HCT116 (cell line): ENCODE measurements at regions not wholly inside any gene's neighbourhood (a gene's known extent, or its start where the extent isn't known, plus 50 kb on each side); places are given as distances from the start of the nearest gene placed in this dataset.

Experiments used
- ATAC-seq: fragments of 200-7000 bp; cut with Tn5 transposase; 2 replicates; pipeline ENCODE4 v1.9.1; 2020; ENCODE audit warnings: mild to moderate bottlenecking, moderate library complexity
- BruUV-seq: library from RNA; stranded (reverse); fragments of 400-500 nt; replicated peaks from 2 replicates; lab custom pipeline; 2021; lab: Mats Ljungman, UMichigan
- CTCF ChIA-PET: fragments of 300-600 bp; sonication (Branson Sonifier 250); formaldehyde crosslinking; loops from one replicate; lab custom pipeline; 2021; ENCODE audit warnings: antibody characterized with exemption; lab: Charles Lee
- POLR2A ChIA-PET: fragments of 300-600, 350-600 bp; sonication (Branson Sonifier 250); formaldehyde crosslinking; loops from one replicate; lab custom pipeline; 2021; ENCODE audit warnings: antibody characterized with exemption; lab: Charles Lee
- RAD21 ChIA-PET, 2 experiments: fragments of 300-600 bp; sonication (Branson Sonifier 250); formaldehyde crosslinking; loops; one replicate each; lab custom pipeline; 2023; ENCODE audit warnings: low total read pairs in 2 of 2; ENCODE audit not compliant: uncharacterized antibody in 2 of 2, unreplicated experiment in 2 of 2, low non-redundant PET in 1 of 2; lab: Charles Lee
- DNase-seq: peaks from one replicate; pipeline ENCODE4 v3.0.0-alpha.2; 2010; ENCODE audit warnings: low read depth, low spot score
- H2AFZ ChIP-seq: fragments of 200-600 bp; shearing (Covaris generic), sonication (generic); 2 replicates; pipeline ENCODE4 v1.6.1; 2017; ENCODE audit warnings: low read depth, mixed run types, mixed read lengths, antibody characterized with exemption, low read length; ENCODE audit not compliant: poor library complexity, severe bottlenecking
- H3K27ac ChIP-seq: 2 replicates; pipeline ENCODE4 v1.5.1; 2012; ENCODE audit warnings: low read depth, low read length
- H3K27me3 ChIP-seq: fragments of 200-600 bp; sonication (generic); 2 replicates; pipeline ENCODE4 v1.6.1; 2016; ENCODE audit warnings: mixed run types, low read length, mixed read lengths; ENCODE audit not compliant: insufficient read depth
- H3K36me3 ChIP-seq, 2 experiments: fragments of 200-500 bp in 1 of 2; fragments of 200-600 bp in 1 of 2; sonication (Bioruptor generic) in 1 of 2; sonication (generic) in 1 of 2; 2 replicates each; pipeline versions ENCODE4 v1.5.1 to v1.6.1; 2014 to 2016; ENCODE audit warnings: low read length in 2 of 2, inconsistent platforms in 1 of 2, mixed read lengths in 1 of 2, mixed run types in 1 of 2; ENCODE audit not compliant: insufficient read depth in 2 of 2, control insufficient read depth in 1 of 2
- H3K4me1 ChIP-seq, 2 experiments: fragments of 200-600 bp in 1 of 2; sonication (generic) in 1 of 2; 2 replicates each; pipeline versions ENCODE4 v1.5.1 to v1.6.1; 2012 to 2017; ENCODE audit warnings: low read length in 2 of 2, inconsistent platforms in 1 of 2, mild to moderate bottlenecking in 1 of 2, mixed read lengths in 1 of 2, mixed run types in 1 of 2, moderate library complexity in 1 of 2; ENCODE audit not compliant: insufficient read depth in 2 of 2, control insufficient read depth in 1 of 2
- H3K4me2 ChIP-seq: fragments of 200-600 bp; sonication (generic); 2 replicates; pipeline ENCODE4 v1.6.1; 2017; ENCODE audit warnings: mixed run types, low read length, mixed read lengths
- H3K4me3 ChIP-seq, 2 experiments: fragments of 200-600 bp in 1 of 2; sonication (generic) in 1 of 2; replicated peaks in 1 of 2; 2 replicates each; pipeline ENCODE4 v1.5.1; 2011 to 2016; ENCODE audit warnings: low read length in 2 of 2, control low read depth in 1 of 2, low read depth in 1 of 2, mild to moderate bottlenecking in 1 of 2, mixed read lengths in 1 of 2, mixed run types in 1 of 2
- H3K79me2 ChIP-seq: fragments of 200-600 bp; sonication (generic); 2 replicates; pipeline ENCODE4 v1.6.1; 2017; ENCODE audit warnings: mild to moderate bottlenecking, mixed run types, low read length, moderate library complexity, mixed read lengths; ENCODE audit not compliant: insufficient read depth
- H3K9ac ChIP-seq: fragments of 200-600 bp; sonication (generic); 2 replicates; pipeline ENCODE4 v1.6.1; 2016; ENCODE audit warnings: low read length, mixed read lengths
- H3K9me2 ChIP-seq: fragments of 200-600 bp; sonication (generic), shearing (Covaris generic); 2 replicates; pipeline ENCODE4 v1.6.1; 2017; ENCODE audit warnings: mixed run types, mild to moderate bottlenecking, moderate library complexity; ENCODE audit not compliant: insufficient read depth
- H3K9me3 ChIP-seq, 2 experiments: fragments of 200-500 bp in 1 of 2; fragments of 200-600 bp in 1 of 2; sonication (Bioruptor generic) in 1 of 2; sonication (generic) in 1 of 2; 2 replicates each; pipeline ENCODE4 v1.6.1; 2014 to 2017; ENCODE audit warnings: low read length in 2 of 2, mixed read lengths in 2 of 2, inconsistent platforms in 1 of 2, low read depth in 1 of 2, mild to moderate bottlenecking in 1 of 2, mixed run types in 1 of 2, moderate library complexity in 1 of 2; ENCODE audit not compliant: control insufficient read depth in 1 of 2, insufficient read depth in 1 of 2
- H4K20me1 ChIP-seq: fragments of 200-600 bp; sonication (generic), shearing (Covaris generic); 2 replicates; pipeline ENCODE4 v1.6.1; 2017; ENCODE audit warnings: mixed run types, mild to moderate bottlenecking, moderate library complexity; ENCODE audit not compliant: insufficient read depth
- CBX3 ChIP-seq: IDR thresholded peaks from 2 replicates; pipeline ENCODE4 v1.6.1; 2012; ENCODE audit warnings: low read depth
- EGR1 ChIP-seq: IDR thresholded peaks from 2 replicates; pipeline ENCODE4 v1.6.1; 2012; ENCODE audit warnings: low read depth
- ELF1 ChIP-seq: IDR thresholded peaks from 2 replicates; pipeline ENCODE4 v1.6.1; 2012; ENCODE audit warnings: low read depth, borderline replicate concordance
- EZH2 ChIP-seq: fragments of 200-600 bp; sonication (generic); IDR thresholded peaks from 2 replicates; pipeline ENCODE4 v1.6.1; 2017; ENCODE audit warnings: antibody characterized with exemption, mixed run types
- EZH2phosphoT487 ChIP-seq: fragments of 200-600 bp; IDR thresholded peaks from 2 replicates; pipeline ENCODE4 v1.6.1; 2018; ENCODE audit warnings: antibody characterized with exemption, borderline replicate concordance
- FOSL1 ChIP-seq: IDR thresholded peaks from 2 replicates; pipeline ENCODE4 v1.6.1; 2012; ENCODE audit warnings: low read depth
- JUND ChIP-seq: IDR thresholded peaks from 2 replicates; pipeline ENCODE4 v1.6.1; 2012
- POLR2A ChIP-seq: IDR thresholded peaks from 2 replicates; pipeline ENCODE4 v1.7.0; 2011; ENCODE audit warnings: borderline replicate concordance; ENCODE audit not compliant: insufficient read depth, insufficient read length; ENCODE audit errors: extremely low read depth
- POLR2AphosphoS5 ChIP-seq: IDR thresholded peaks from 2 replicates; pipeline ENCODE4 v1.6.1; 2011; ENCODE audit warnings: mild to moderate bottlenecking, low read depth, low read length, moderate library complexity
- RAD21 ChIP-seq: IDR thresholded peaks from 2 replicates; pipeline ENCODE4 v1.6.1; 2012; ENCODE audit warnings: low read depth, mild to moderate bottlenecking
- SP1 ChIP-seq: IDR thresholded peaks from 2 replicates; pipeline ENCODE4 v1.6.1; 2012; ENCODE audit warnings: low read depth
- SRF ChIP-seq: IDR thresholded peaks from 2 replicates; pipeline ENCODE4 v1.6.1; 2012; ENCODE audit warnings: low read depth
- TCF7L2 ChIP-seq: IDR thresholded peaks from 2 replicates; pipeline ENCODE4 v1.7.0; 2011; ENCODE audit warnings: borderline replicate concordance, inconsistent platforms; ENCODE audit not compliant: insufficient read depth, insufficient read length; ENCODE audit errors: extremely low read depth
- YY1 ChIP-seq: IDR thresholded peaks from 2 replicates; pipeline ENCODE4 v1.6.1; 2011; ENCODE audit warnings: low read length, low read depth, moderate library complexity, mild to moderate bottlenecking; ENCODE audit not compliant: insufficient replicate concordance; ENCODE audit errors: extremely low read depth
- ZNF274 ChIP-seq: fragments of 200-500 bp; sonication (Bioruptor generic); IDR thresholded peaks from 2 replicates; pipeline ENCODE4 v1.6.1; 2014; ENCODE audit warnings: mild to moderate bottlenecking, low read depth, low read length, inconsistent platforms
- intact Hi-C: fragments of 100-400 bp; cut with micrococcal nuclease; formaldehyde crosslinking; loops from 2 replicates; pipeline ENCODE4 v1.10.0; 2022
- TF ChIP-seq, protein P1 (sequence below): IDR thresholded peaks from 2 replicates; pipeline ENCODE4 v1.6.1; 2011; ENCODE audit warnings: mild to moderate bottlenecking, low read length, moderate library complexity; ENCODE audit not compliant: insufficient replicate concordance; ENCODE audit errors: extremely low read depth

DNA sequence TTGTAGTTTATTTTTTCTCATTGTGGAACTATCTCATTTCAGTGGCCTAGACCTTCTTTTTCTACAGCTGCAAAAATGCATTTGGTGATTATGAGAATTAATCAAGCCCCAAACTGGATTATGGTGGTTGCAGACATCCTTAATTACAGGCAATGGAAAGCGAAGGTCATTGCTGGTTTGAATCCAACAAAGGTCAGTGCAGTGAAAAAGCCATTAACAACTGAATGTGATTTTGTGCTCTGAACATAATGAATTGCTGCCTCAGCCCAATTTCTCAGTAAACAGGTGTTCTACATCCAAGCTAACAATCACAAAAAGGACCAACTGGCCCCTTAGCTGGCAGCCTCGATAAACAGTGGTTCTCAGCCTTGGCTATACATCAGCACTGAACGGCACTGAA, 260.1 kb upstream of the DPPA4 start:
- Histone ChIP-seq H3K9me2 (no peaks in the 10 kb centered on the region), H3K27ac (no peak overlapping the region), H3K4me3 (no peak overlapping the region), H2AFZ (no peak overlapping the region), H4K20me1 (no peaks in the 10 kb centered on the region), H3K4me2 (no peak overlapping the region), H3K79me2 (no peaks in the 10 kb centered on the region), H3K9ac (no peak overlapping the region), H3K27me3 (no peaks in the 10 kb centered on the region), H3K36me3 (no peaks in the 10 kb centered on the region), H3K9me3 (no peaks in the 10 kb centered on the region), H3K4me1 (no peaks in the 10 kb centered on the region)
- RAD21 ChIA-PET = no interaction called here
- POLR2A ChIA-PET = no interaction called here
- ATAC-seq (no peak), DNase-seq (no peak)
- intact Hi-C loops = no loop called here
- CTCF ChIA-PET = no interaction called here
- no TSS peak for BruUV-seq
- TF ChIP-seq ELF1 (no peak), JUND (no peak), POLR2A (no peak), RAD21 (no peak), FOSL1 (no peak), EGR1 (no peak), YY1 (no peak)
- TF ChIP-seq, protein P1, sequence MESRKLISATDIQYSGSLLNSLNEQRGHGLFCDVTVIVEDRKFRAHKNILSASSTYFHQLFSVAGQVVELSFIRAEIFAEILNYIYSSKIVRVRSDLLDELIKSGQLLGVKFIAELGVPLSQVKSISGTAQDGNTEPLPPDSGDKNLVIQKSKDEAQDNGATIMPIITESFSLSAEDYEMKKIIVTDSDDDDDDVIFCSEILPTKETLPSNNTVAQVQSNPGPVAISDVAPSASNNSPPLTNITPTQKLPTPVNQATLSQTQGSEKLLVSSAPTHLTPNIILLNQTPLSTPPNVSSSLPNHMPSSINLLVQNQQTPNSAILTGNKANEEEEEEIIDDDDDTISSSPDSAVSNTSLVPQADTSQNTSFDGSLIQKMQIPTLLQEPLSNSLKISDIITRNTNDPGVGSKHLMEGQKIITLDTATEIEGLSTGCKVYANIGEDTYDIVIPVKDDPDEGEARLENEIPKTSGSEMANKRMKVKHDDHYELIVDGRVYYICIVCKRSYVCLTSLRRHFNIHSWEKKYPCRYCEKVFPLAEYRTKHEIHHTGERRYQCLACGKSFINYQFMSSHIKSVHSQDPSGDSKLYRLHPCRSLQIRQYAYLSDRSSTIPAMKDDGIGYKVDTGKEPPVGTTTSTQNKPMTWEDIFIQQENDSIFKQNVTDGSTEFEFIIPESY = no peak

DNA sequence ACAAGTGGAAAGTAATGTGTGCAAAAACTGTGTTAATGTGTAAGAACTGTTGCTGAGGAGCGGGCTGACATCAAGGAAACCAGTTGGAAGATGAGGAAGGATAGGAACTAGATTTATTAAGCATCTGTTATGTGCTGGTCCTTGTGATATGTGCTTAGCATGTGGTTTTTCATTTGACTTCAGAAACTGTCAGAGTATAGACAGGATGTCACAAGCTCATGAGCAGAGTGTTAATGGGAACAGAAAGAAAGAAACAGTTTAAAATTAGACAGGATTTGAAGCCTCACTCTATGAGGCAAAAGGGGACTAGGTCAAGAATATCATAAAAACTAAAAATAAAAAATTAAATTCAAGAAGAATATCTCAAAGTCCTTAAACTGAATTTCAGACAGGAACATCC, 270.6 kb upstream of the DPPA4 start:
- no peak overlapping the region for H3K9ac ChIP-seq
- ChIA-PET POLR2A (no interaction called here), RAD21 (no interaction called here), CTCF (no interaction called here)
- H4K20me1 ChIP-seq = no peaks in the 10 kb centered on the region
- H3K4me2 ChIP-seq = no peak overlapping the region
- no peak overlapping the region for H2AFZ ChIP-seq
- BruUV-seq = no TSS peak
- TF ChIP-seq EGR1 = no peak
- TF ChIP-seq CBX3 = no peak
- no peak for TF ChIP-seq YY1
- no peak for TF ChIP-seq RAD21
- no peak for TF ChIP-seq SRF
- no peak for TF ChIP-seq EZH2phosphoT487
- no peak for TF ChIP-seq EZH2
- TF ChIP-seq SP1 = no peak
- TF ChIP-seq TCF7L2 = no peak
- TF ChIP-seq ZNF274 = no peak
- no peak for TF ChIP-seq POLR2AphosphoS5
- H3K27me3 ChIP-seq = no peaks in the 10 kb centered on the region
- no peaks in the 10 kb centered on the region for H3K79me2 ChIP-seq
- intact Hi-C loops = no loop called here
- no peaks in the 10 kb centered on the region for H3K4me1 ChIP-seq
- no peaks in the 10 kb centered on the region for H3K9me3 ChIP-seq
- DNase-seq (no peak), ATAC-seq (no peak)
- H3K27ac ChIP-seq = no peak overlapping the region
- H3K36me3 ChIP-seq = no peaks in the 10 kb centered on the region
- H3K9me2 ChIP-seq = no peaks in the 10 kb centered on the region
- no peak overlapping the region for H3K4me3 ChIP-seq
